SIG-M5 (cell line): ENCODE measurements at regions not wholly inside any gene's neighbourhood (a gene's known extent, or its start where the extent isn't known, plus 50 kb on each side); places are given as distances from the start of the nearest gene placed in this dataset.

Source experiments
- DNase-seq: peaks from one replicate; lab custom pipeline; 2025; lab: John Stamatoyannopoulos, UW

DNA sequence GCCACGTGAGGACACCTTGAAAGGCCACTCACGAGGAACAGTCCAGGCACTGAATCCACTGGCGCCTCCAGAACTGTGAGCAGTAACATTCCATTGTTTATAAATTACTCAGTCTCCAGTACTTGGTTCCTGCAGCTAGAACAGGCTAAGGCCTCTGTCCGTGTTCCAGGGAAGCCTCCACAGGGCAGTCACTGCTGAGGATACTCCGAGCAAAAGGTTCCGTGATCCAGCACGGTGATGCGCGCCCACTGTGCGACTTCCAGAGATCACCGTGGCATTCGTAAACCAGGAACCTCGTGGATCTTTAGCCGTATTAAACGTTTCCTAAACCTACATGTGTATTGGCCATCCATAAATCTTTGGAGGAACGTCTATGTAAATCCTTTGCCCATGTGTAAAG lies 51.5 kb upstream of the SALL3 start:
- DNase-seq, result no peak

GRCh38 chr18:78929516-78929915 lies 50.1 kb upstream of the SALL3 start:
- no peak for DNase-seq
